GM23248 (cell line): ENCODE measurements at regions not wholly inside any gene's neighbourhood (a gene's known extent, or its start where the extent isn't known, plus 50 kb on each side); places are given as distances from the start of the nearest gene placed in this dataset.

ENCODE experiments used
- DNase-seq: peaks from one replicate; pipeline ENCODE4 v3.0.0-alpha.2; 2015
- H2AFZ ChIP-seq: fragments of 200-600 bp; sonication (generic); 2 replicates; pipeline ENCODE4 v1.6.1; 2016; ENCODE audit warnings: antibody characterized with exemption
- H3F3A ChIP-seq: fragments of 200-600 bp; sonication (generic); 2 replicates; pipeline ENCODE4 v1.6.1; 2016; ENCODE audit warnings: mild to moderate bottlenecking, antibody characterized with exemption, mixed run types; ENCODE audit not compliant: insufficient read depth
- H3K27ac ChIP-seq: fragments of 200-600 bp; sonication (generic); 2 replicates; pipeline ENCODE4 v1.5.1; 2016; ENCODE audit warnings: mild to moderate bottlenecking
- H3K27me3 ChIP-seq: fragments of 200-600 bp; sonication (generic); replicated peaks from 2 replicates; pipeline ENCODE4 v1.6.1; 2016; ENCODE audit warnings: mild to moderate bottlenecking; ENCODE audit not compliant: insufficient read depth
- H3K36me3 ChIP-seq: fragments of 200-600 bp; sonication (generic); 2 replicates; pipeline ENCODE4 v1.6.1; 2016; ENCODE audit warnings: low read depth, mild to moderate bottlenecking
- H3K4me1 ChIP-seq: fragments of 200-600 bp; sonication (generic); 2 replicates; pipeline ENCODE4 v1.6.1; 2016; ENCODE audit warnings: mild to moderate bottlenecking; ENCODE audit not compliant: insufficient read depth
- H3K4me2 ChIP-seq: fragments of 200-600 bp; sonication (generic); one replicate; pipeline ENCODE4 v1.6.1; 2016; ENCODE audit warnings: mild to moderate bottlenecking; ENCODE audit not compliant: unreplicated experiment
- H3K4me3 ChIP-seq: fragments of 200-600 bp; sonication (generic); 2 replicates; pipeline ENCODE4 v1.5.1; 2016; ENCODE audit warnings: mild to moderate bottlenecking
- H3K79me2 ChIP-seq: fragments of 200-600 bp; sonication (generic); 2 replicates; pipeline ENCODE4 v1.6.1; 2016; ENCODE audit warnings: mild to moderate bottlenecking; ENCODE audit not compliant: insufficient read depth
- H3K9ac ChIP-seq: fragments of 200-600 bp; sonication (generic); 2 replicates; pipeline ENCODE4 v1.6.1; 2016; ENCODE audit warnings: mild to moderate bottlenecking
- H3K9me2 ChIP-seq: fragments of 200-600 bp; sonication (generic); 2 replicates; pipeline ENCODE4 v1.6.1; 2016; ENCODE audit warnings: mixed run types, mild to moderate bottlenecking, moderate library complexity; ENCODE audit not compliant: insufficient read depth
- H3K9me3 ChIP-seq: fragments of 200-600 bp; sonication (generic); one replicate; pipeline ENCODE4 v1.6.1; 2017; ENCODE audit warnings: low read depth
- H4K20me1 ChIP-seq: fragments of 200-600 bp; sonication (generic); 2 replicates; pipeline ENCODE4 v1.6.0; 2016; ENCODE audit not compliant: insufficient read depth
- EZH2 ChIP-seq: fragments of 200-600 bp; sonication (generic); IDR thresholded peaks from 2 replicates; pipeline ENCODE4 v1.6.1; 2018; ENCODE audit warnings: antibody characterized with exemption, mild to moderate bottlenecking; ENCODE audit not compliant: insufficient read depth, poor library complexity, severe bottlenecking
- EZH2phosphoT487 ChIP-seq: fragments of 200-600 bp; sonication (generic); IDR thresholded peaks from 2 replicates; pipeline ENCODE4 v1.6.1; 2018; ENCODE audit warnings: antibody characterized with exemption, moderate library complexity, mild to moderate bottlenecking, low read depth; ENCODE audit not compliant: insufficient read depth
- WGBS, 2 experiments: methylation state at CpG; one replicate each; pipeline ENCODE4 v1.1.6; 2015 to 2017; ENCODE audit warnings: low lambda C conversion rate in 2 of 2, low coverage in 1 of 2; ENCODE audit errors: missing lambda C conversion rate in 2 of 2; 5-methylcytosine and 5-hydroxymethylcytosine counted together
- in situ Hi-C: fragments of 300-500 bp; cut with MboI; formaldehyde crosslinking; loops from 2 replicates; pipeline ENCODE4 v1.15.0; 2020

GRCh38 chr5:116365006-116365496 lies 209.6 kb downstream of the SEMA6A start:
- DNase-seq = no peak
- whole genome bisulfite sequencing, 2 experiments = 97 to 98% methylated on average over 3 of the region's 3 CpGs
- in situ Hi-C loops = no loop called here

GRCh38 chr5:116363780-116364179 lies 210.8 kb downstream of the SEMA6A start:
- Histone ChIP-seq H3K36me3 (no peaks in the 10 kb centered on the region), H3F3A (no peaks in the 10 kb centered on the region), H3K27me3 (no peaks in the 10 kb centered on the region), H2AFZ (no peak overlapping the region), H3K9me3 (no peaks in the 10 kb centered on the region), H4K20me1 (no peaks in the 10 kb centered on the region), H3K9ac (no peak overlapping the region), H3K4me3 (no peak overlapping the region), H3K9me2 (no peaks in the 10 kb centered on the region), H3K79me2 (no peaks in the 10 kb centered on the region), H3K4me1 (no peaks in the 10 kb centered on the region), H3K27ac (no peak overlapping the region), H3K4me2 (no peak overlapping the region)
- in situ Hi-C loops = no loop called here
- no peak for DNase-seq
- TF ChIP-seq EZH2phosphoT487 (no peak), EZH2 (no peak)
- WGBS, 2 experiments = 92 to 100% methylated on average over 1 of the region's 1 CpG

More at GRCh38 chr5:116365006-116365496, 209.6 kb downstream of the SEMA6A start:
- no peak overlapping the region for H3K4me3 ChIP-seq
- H3K9me3 ChIP-seq = no peaks in the 10 kb centered on the region
- H3K79me2 ChIP-seq = no peaks in the 10 kb centered on the region
- no peaks in the 10 kb centered on the region for H4K20me1 ChIP-seq
- TF ChIP-seq EZH2 (no peak), EZH2phosphoT487 (no peak)
- H3K27ac ChIP-seq = no peak overlapping the region
- no peak overlapping the region for H3K9ac ChIP-seq
- H3K9me2 ChIP-seq = no peaks in the 10 kb centered on the region
- no peak overlapping the region for H2AFZ ChIP-seq
- no peaks in the 10 kb centered on the region for H3F3A ChIP-seq
- H3K4me1 ChIP-seq = no peaks in the 10 kb centered on the region
- no peaks in the 10 kb centered on the region for H3K27me3 ChIP-seq
- no peaks in the 10 kb centered on the region for H3K36me3 ChIP-seq
- H3K4me2 ChIP-seq = no peak overlapping the region

- WGBS, 2 experiments = 87 to 90% methylated on average over 6 of the region's 6 CpGs
- peak overlapping the region; percentile 32 for H3K4me2 ChIP-seq
- peak overlapping the region; percentile 58; the same call in 1 of the 2 replicates for H3K4me3 ChIP-seq
- no peaks in the 10 kb centered on the region for H3K9me3 ChIP-seq
- H3K9ac ChIP-seq = peak overlapping the region; percentile 42; the same call in 1 of the 2 replicates
- H3K27me3 ChIP-seq = no peaks in the 10 kb centered on the region
- H3K4me1 ChIP-seq = no peaks in the 10 kb centered on the region
- in situ Hi-C loops = no loop called here
- no peak for TF ChIP-seq EZH2phosphoT487
- no peak for TF ChIP-seq EZH2
- DNase-seq = no peak
- peak overlapping the region; percentile 74 for H2AFZ ChIP-seq
- H3K9me2 ChIP-seq = no peaks in the 10 kb centered on the region
- no peak overlapping the region for H3K27ac ChIP-seq
- H3K79me2 ChIP-seq = no peaks in the 10 kb centered on the region
- no peaks in the 10 kb centered on the region for H4K20me1 ChIP-seq
- H3F3A ChIP-seq = no peaks in the 10 kb centered on the region
- H3K36me3 ChIP-seq = no peaks in the 10 kb centered on the region
These were observed 212.5 kb downstream of the SEMA6A start for GRCh38 chr5:116361979-116362577.

- Histone ChIP-seq H4K20me1 (no peaks in the 10 kb centered on the region), H3K79me2 (no peaks in the 10 kb centered on the region), H3K9me2 (no peaks in the 10 kb centered on the region), H3K9me3 (no peaks in the 10 kb centered on the region), H3K4me2 (peak overlapping the region; percentile 32), H3K4me1 (no peaks in the 10 kb centered on the region), H3K4me3 (peak overlapping the region; percentile 58), H2AFZ (peak overlapping the region; percentile 74), H3F3A (no peaks in the 10 kb centered on the region), H3K9ac (peak overlapping the region; percentile 42), H3K27me3 (no peaks in the 10 kb centered on the region), H3K36me3 (no peaks in the 10 kb centered on the region), H3K27ac (no peak overlapping the region)
- DNase-seq = peak; percentile 40
- TF ChIP-seq EZH2 = no peak
- no peak for TF ChIP-seq EZH2phosphoT487
- in situ Hi-C loops = no loop called here
- 14 to 15% methylated on average over 52 of the region's 53 CpGs for WGBS, 2 experiments
These were observed 213.3 kb downstream of the SEMA6A start for GRCh38 chr5:116361171-116361967.
